Panc1 (cell line): ENCODE measurements at regions not wholly inside any gene's neighbourhood (a gene's known extent, or its start where the extent isn't known, plus 50 kb on each side); places are given as distances from the start of the nearest gene placed in this dataset.
A peak's percentile ranks its signal among the peaks of the same experiment; 100 is the strongest.

Source experiments
- ATAC-seq: fragments of 200-7000 bp; cut with Tn5 transposase; 2 replicates; pipeline ENCODE4 v1.9.1; 2020; ENCODE audit warnings: mild to moderate bottlenecking, moderate library complexity
- BruUV-seq: library from RNA; stranded (reverse); fragments of 400-500 nt; replicated peaks from 2 replicates; lab custom pipeline; 2021; lab: Mats Ljungman, UMichigan
- CTCF ChIA-PET: fragments of 300-600 bp; sonication (Branson Sonifier 250); formaldehyde crosslinking; loops from one replicate; lab custom pipeline; 2022; ENCODE audit warnings: antibody characterized with exemption; lab: Charles Lee
- POLR2A ChIA-PET: fragments of 300-600 bp; sonication (Branson Sonifier 250); formaldehyde crosslinking; loops from one replicate; lab custom pipeline; 2022; ENCODE audit warnings: antibody characterized with exemption; lab: Charles Lee
- DNase-seq: peaks from one replicate; pipeline ENCODE4 v3.0.0-alpha.2; 2010; ENCODE audit warnings: low read depth, low spot score
- H3K27ac ChIP-seq: 2 replicates; pipeline ENCODE4 v1.5.1; 2011; ENCODE audit warnings: mild to moderate bottlenecking, low read length, inconsistent platforms
- H3K27me3 ChIP-seq: fragments of 200-500 bp; sonication (Bioruptor generic); 2 replicates; pipeline ENCODE4 v1.6.0; 2014; ENCODE audit warnings: low read length, inconsistent platforms; ENCODE audit not compliant: control insufficient read depth, insufficient read depth
- H3K36me3 ChIP-seq: fragments of 200-500 bp; sonication (Bioruptor generic); 2 replicates; pipeline ENCODE4 v1.5.1; 2014; ENCODE audit warnings: inconsistent platforms, mild to moderate bottlenecking, low read length, moderate library complexity; ENCODE audit not compliant: control insufficient read depth, insufficient read depth
- H3K4me1 ChIP-seq: 2 replicates; pipeline ENCODE4 v1.5.1; 2011; ENCODE audit warnings: inconsistent platforms, mild to moderate bottlenecking, low read length, moderate library complexity; ENCODE audit not compliant: control insufficient read depth, insufficient read depth
- H3K4me3 ChIP-seq, 2 experiments: 2 replicates each; pipeline ENCODE4 v1.5.1; 2011 to 2012; ENCODE audit warnings: low read depth in 2 of 2, low read length in 2 of 2, mild to moderate bottlenecking in 2 of 2, inconsistent platforms in 1 of 2, moderate library complexity in 1 of 2
- H3K9me3 ChIP-seq: fragments of 200-500 bp; sonication (Bioruptor generic); 2 replicates; pipeline ENCODE4 v1.5.1; 2014; ENCODE audit warnings: low read depth, mild to moderate bottlenecking, inconsistent platforms, low read length, moderate library complexity; ENCODE audit not compliant: control insufficient read depth, insufficient read depth
- CTCF ChIP-seq: fragments of 450-650 bp; IDR thresholded peaks from 2 replicates; pipeline ENCODE4 v1.5.1; 2017; ENCODE audit warnings: mild to moderate bottlenecking
- POLR2AphosphoS5 ChIP-seq: IDR thresholded peaks from 2 replicates; pipeline ENCODE4 v1.6.1; 2012; ENCODE audit warnings: mild to moderate bottlenecking, low read depth, low read length, moderate library complexity
- REST ChIP-seq, 2 experiments: IDR thresholded peaks; 2 replicates each; pipeline ENCODE4 v1.6.1; 2011 to 2012; ENCODE audit warnings: low read depth in 2 of 2, control low read depth in 1 of 2, low read length in 1 of 2, mild to moderate bottlenecking in 1 of 2, moderate library complexity in 1 of 2; ENCODE audit not compliant: insufficient read depth in 1 of 2
- SIN3A ChIP-seq: IDR thresholded peaks from 2 replicates; pipeline ENCODE4 v1.6.1; 2012; ENCODE audit warnings: low read depth, mild to moderate bottlenecking, low read length, moderate library complexity, borderline replicate concordance; ENCODE audit not compliant: insufficient read depth
- TCF7L2 ChIP-seq: IDR thresholded peaks from 2 replicates; pipeline ENCODE4 v1.6.1; 2011; ENCODE audit warnings: mild to moderate bottlenecking, low read depth, low read length, inconsistent platforms
- in situ Hi-C: cut with HindIII; loops from 2 replicates; pipeline ENCODE4 v1.10.0; 2016; ENCODE audit warnings: low sequenced_read_pairs, low pct_unique_long_range_greater_than_20kb
- intact Hi-C: fragments of 100-400 bp; cut with micrococcal nuclease; formaldehyde crosslinking; loops from one replicate; pipeline ENCODE4 v1.10.0; 2022; ENCODE audit not compliant: unreplicated experiment

GRCh38 chr3:177932750-177933660 is 603.2 kb upstream of the KCNMB2 start (continued):
- TF ChIP-seq TCF7L2, result no peak

- ChIA-PET POLR2A (no interaction called here), CTCF (no interaction called here)
- Histone ChIP-seq H3K4me3 (no peak overlapping the region), H3K4me1 (no peaks in the 10 kb centered on the region; the same call in 1 of the 2 replicates), H3K27me3 (no peaks in the 10 kb centered on the region), H3K36me3 (no peaks in the 10 kb centered on the region), H3K9me3 (no peaks in the 10 kb centered on the region), H3K27ac (no peak overlapping the region)
- in situ Hi-C loops, result no loop called here
- no peak for DNase-seq
- BruUV-seq, result no TSS peak
- no peak for TF ChIP-seq CTCF
- TF ChIP-seq TCF7L2, result no peak
- TF ChIP-seq POLR2AphosphoS5, result no peak
- TF ChIP-seq SIN3A, result no peak
- no peak for TF ChIP-seq REST (IDR thresholded peaks at IDR 0.05; ENCODE audit: insufficient read depth in 1 of 2, low read depth in 2 of 2, low read length in 1 of 2)
- peak; percentile 26; the same call in 1 of the 2 replicates for ATAC-seq
- intact Hi-C loops, result no loop called here
Observed at GRCh38 chr3:177934001-177934891, 602.0 kb upstream of the KCNMB2 start.

GRCh38 chr3:177935047-177935446 is 601.2 kb upstream of the KCNMB2 start:
- CTCF ChIA-PET, result no interaction called here
- Histone ChIP-seq H3K36me3 (no peaks in the 10 kb centered on the region), H3K4me1 (no peaks in the 10 kb centered on the region; the same call in 1 of the 2 replicates), H3K4me3 (no peak overlapping the region), H3K27ac (no peak overlapping the region), H3K27me3 (no peaks in the 10 kb centered on the region), H3K9me3 (no peaks in the 10 kb centered on the region)
- TF ChIP-seq CTCF (no peak), TCF7L2 (peak; percentile 28; the same call in 1 of the 2 replicates)
- ATAC-seq (no peak), DNase-seq (no peak)
- intact Hi-C loops (no loop called here), in situ Hi-C loops (no loop called here)
- no TSS peak for BruUV-seq
- POLR2A ChIA-PET, result no interaction called here
